ENCODE measurements at regions not wholly inside any gene's neighbourhood (a gene's known extent, or its start where the extent isn't known, plus 50 kb on each side); places are given as distances from the start of the nearest gene placed in this dataset.

DNA sequence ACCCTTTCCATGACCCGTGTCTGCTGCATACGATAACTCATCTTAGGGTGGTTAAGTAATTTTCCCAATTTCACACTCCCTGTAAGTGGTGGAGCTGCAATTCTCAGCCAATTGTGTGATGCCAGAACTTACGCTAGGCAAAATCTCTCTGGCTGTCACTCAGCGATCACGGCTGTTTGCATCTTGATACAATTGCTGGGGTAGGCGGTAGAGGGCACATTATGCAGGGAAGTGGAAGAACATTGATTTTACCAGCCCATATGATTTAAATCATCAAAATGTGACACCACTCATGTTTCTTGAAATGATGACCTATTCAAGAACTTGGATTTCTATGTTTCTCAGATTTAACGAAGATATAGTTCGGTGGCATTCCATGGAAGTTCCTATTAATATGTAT, 108.7 kb upstream of the ADARB2 start:
- TF ChIP-seq, protein P1, sequence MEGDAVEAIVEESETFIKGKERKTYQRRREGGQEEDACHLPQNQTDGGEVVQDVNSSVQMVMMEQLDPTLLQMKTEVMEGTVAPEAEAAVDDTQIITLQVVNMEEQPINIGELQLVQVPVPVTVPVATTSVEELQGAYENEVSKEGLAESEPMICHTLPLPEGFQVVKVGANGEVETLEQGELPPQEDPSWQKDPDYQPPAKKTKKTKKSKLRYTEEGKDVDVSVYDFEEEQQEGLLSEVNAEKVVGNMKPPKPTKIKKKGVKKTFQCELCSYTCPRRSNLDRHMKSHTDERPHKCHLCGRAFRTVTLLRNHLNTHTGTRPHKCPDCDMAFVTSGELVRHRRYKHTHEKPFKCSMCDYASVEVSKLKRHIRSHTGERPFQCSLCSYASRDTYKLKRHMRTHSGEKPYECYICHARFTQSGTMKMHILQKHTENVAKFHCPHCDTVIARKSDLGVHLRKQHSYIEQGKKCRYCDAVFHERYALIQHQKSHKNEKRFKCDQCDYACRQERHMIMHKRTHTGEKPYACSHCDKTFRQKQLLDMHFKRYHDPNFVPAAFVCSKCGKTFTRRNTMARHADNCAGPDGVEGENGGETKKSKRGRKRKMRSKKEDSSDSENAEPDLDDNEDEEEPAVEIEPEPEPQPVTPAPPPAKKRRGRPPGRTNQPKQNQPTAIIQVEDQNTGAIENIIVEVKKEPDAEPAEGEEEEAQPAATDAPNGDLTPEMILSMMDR (IDR thresholded peaks at IDR 0.05), result no peak
- no peak for TF ChIP-seq EZH2phosphoT487 (IDR thresholded peaks at IDR 0.05)
- TF ChIP-seq EZH2 (IDR thresholded peaks at IDR 0.05), result no peak
